ENCODE measurements at regions not wholly inside any gene's neighbourhood (a gene's known extent, or its start where the extent isn't known, plus 50 kb on each side); places are given as distances from the start of the nearest gene placed in this dataset.
"Not testable (repeated sequence)": the region's sequence is repeated elsewhere in the genome, so short reads cannot be mapped to it uniquely, and the experiment has no call there.

GRCh38 chr20:30484009-30484748 lies 773.3 kb upstream of the DEFB115 start:
- TF ChIP-seq CTCF (IDR thresholded peaks at IDR 0.05): no peak
- no peak for TF ChIP-seq POLR2A (IDR thresholded peaks at IDR 0.05)
- WGBS, 4 donors: 89 to 94% (median 92%) methylated on average over 20 to 47 of the region's 50 CpGs
- no peak for DNase-seq
- intact Hi-C loops (cut with DNase I): no loop called here
- Histone ChIP-seq H3K4me3 (no peak overlapping the region), H3K9me3 (replicated peaks in 1 of 3) (no peaks in the 10 kb centered on the region), H3K36me3 (replicated peaks in 1 of 2) (no peaks in the 10 kb centered on the region), H3K4me1 (replicated peaks in 1 of 2) (no peaks in the 10 kb centered on the region), H3K27me3 (no peaks in the 10 kb centered on the region), H3K27ac (no peak overlapping the region)

- Histone ChIP-seq H3K9me3 (replicated peaks in 1 of 3) (no peaks in the 10 kb centered on the region), H3K4me3 (no peak overlapping the region)
- no peak for TF ChIP-seq CTCF (IDR thresholded peaks at IDR 0.05)
- no peak for TF ChIP-seq POLR2A (IDR thresholded peaks at IDR 0.05)
Measured at GRCh38 chr20:30484749-30485070, 772.8 kb upstream of the DEFB115 start.

GRCh38 chr20:30485331-30486102 lies 771.9 kb upstream of the DEFB115 start:
- intact Hi-C loops (cut with DNase I): no loop called here
- no peaks in the 10 kb centered on the region for H3K9me3 ChIP-seq (replicated peaks in 1 of 3)
- TF ChIP-seq POLR2A (IDR thresholded peaks at IDR 0.05): no peak
- no peak for TF ChIP-seq CTCF (IDR thresholded peaks at IDR 0.05)

More at GRCh38 chr20:30484749-30485070, 772.8 kb upstream of the DEFB115 start:
- no peaks in the 10 kb centered on the region for H3K36me3 ChIP-seq (replicated peaks in 1 of 2)
- no peak overlapping the region for H3K27ac ChIP-seq
- no peaks in the 10 kb centered on the region for H3K27me3 ChIP-seq
- DNase-seq: no peak
- 90 to 98% (median 91%) methylated on average over 14 to 17 of the region's 17 CpGs for WGBS, 4 donors
- intact Hi-C loops (cut with DNase I): no loop called here
- no peaks in the 10 kb centered on the region for H3K4me1 ChIP-seq (replicated peaks in 1 of 2)

GRCh38 chr20:30486103-30486478 lies 771.4 kb upstream of the DEFB115 start:
- Histone ChIP-seq H3K4me1 (replicated peaks in 1 of 2) (no peaks in the 10 kb centered on the region), H3K27me3 (no peaks in the 10 kb centered on the region), H3K9me3 (replicated peaks in 1 of 3) (no peaks in the 10 kb centered on the region), H3K4me3 (no peak overlapping the region), H3K27ac (no peak overlapping the region), H3K36me3 (replicated peaks in 1 of 2) (no peaks in the 10 kb centered on the region)
- no peak for DNase-seq
- TF ChIP-seq CTCF (IDR thresholded peaks at IDR 0.05): no peak
- TF ChIP-seq POLR2A (IDR thresholded peaks at IDR 0.05): no peak
- 88 to 95% (median 92%) methylated on average over 9 to 13 of the region's 14 CpGs for WGBS, 4 donors
- intact Hi-C loops (cut with DNase I): no loop called here

More at GRCh38 chr20:30485331-30486102, 771.9 kb upstream of the DEFB115 start:
- Histone ChIP-seq H3K27ac (no peak overlapping the region), H3K27me3 (no peaks in the 10 kb centered on the region), H3K4me1 (replicated peaks in 1 of 2) (no peaks in the 10 kb centered on the region), H3K36me3 (replicated peaks in 1 of 2) (no peaks in the 10 kb centered on the region), H3K4me3 (no peak overlapping the region)
- DNase-seq: no peak
- 90 to 94% (median 93%) methylated on average over 34 to 50 of the region's 50 CpGs for WGBS, 4 donors

- H3K27me3 ChIP-seq; H3K4me1 ChIP-seq (replicated peaks in 1 of 2); H3K27ac ChIP-seq; H3K36me3 ChIP-seq (replicated peaks in 1 of 2); H3K4me3 ChIP-seq; H3K9me3 ChIP-seq (replicated peaks in 1 of 3); intact Hi-C loops (cut with DNase I): not testable (repeated sequence)
- 89 to 96% (median 90%) methylated on average over 11 to 18 of the region's 18 CpGs for WGBS, 4 donors
- peak in 1 of 7 donors; percentile 25 for DNase-seq
Measured at GRCh38 chr20:30487461-30487860, 770.0 kb upstream of the DEFB115 start.

Measured in adrenal gland (tissue), 9 donors.